KG1 (cell line): ENCODE measurements at regions not wholly inside any gene's neighbourhood (a gene's known extent, or its start where the extent isn't known, plus 50 kb on each side); places are given as distances from the start of the nearest gene placed in this dataset.

Experiments
- DNase-seq: peaks from one replicate; lab custom pipeline; 2025; lab: John Stamatoyannopoulos, UW

DNA sequence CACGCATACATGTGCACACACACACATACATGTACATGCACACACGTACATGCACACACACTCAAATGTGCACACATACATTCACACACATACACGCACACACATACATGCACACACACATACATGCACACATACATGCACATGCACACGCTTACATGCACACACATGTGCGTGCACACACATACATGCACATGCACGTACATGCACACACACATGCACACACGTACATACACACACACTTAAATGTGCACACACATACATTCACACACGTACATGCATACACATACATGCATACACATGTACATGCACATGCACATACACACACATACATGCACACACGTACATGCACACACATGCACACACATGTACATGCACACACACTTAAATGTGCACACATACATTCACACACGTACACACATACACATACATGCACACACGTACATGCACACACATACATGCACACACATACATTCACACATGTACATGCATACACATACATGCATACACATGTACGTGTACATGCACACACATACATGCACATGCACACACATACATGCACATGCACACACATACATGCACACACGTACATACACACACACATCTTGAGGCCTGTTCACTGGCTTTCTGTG lies 283.7 kb upstream of the ID2 start:
- no peak for DNase-seq

DNA sequence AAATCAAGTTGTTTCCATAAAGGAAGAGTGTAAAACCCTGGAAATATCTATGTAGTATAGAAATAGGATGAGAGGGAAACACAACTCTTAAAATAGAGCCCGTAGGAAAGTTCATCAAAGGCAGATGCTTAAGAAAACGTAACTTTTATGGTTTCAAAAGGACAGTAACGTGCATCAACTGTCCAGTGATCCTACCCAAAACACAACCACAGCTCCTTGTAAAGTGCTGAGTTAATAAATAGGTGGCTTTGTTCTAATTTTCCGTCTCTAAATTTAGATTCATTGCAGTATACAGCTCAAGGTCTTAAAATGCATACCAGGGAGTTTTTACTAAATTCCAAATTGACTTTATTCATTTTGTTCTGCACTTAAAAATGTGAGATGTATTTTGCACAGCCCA lies 282.1 kb upstream of the ID2 start:
- DNase-seq = no peak

DNA sequence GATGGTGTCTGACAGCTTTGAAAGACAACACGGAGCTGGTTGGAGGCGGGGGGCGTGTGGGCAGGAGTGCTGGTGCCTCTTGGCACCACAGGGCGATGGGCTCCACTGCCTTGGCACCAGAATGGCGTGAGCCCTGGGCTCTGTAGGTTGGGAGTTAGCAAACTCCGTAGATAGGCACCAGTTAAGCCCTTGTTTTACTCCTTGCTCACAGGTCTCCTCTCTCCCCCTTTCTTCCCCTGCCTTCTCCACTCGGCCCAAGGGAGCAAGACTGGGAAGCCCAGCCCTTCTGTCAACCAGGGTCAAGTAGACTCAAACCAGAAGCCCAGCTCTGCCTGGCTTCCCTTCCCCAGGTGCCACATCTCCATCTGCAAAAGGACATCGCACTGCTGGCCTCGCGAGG lies 281.7 kb upstream of the ID2 start:
- DNase-seq = no peak

- DNase-seq = no peak
These were observed 279.6 kb upstream of the ID2 start for GRCh38 chr2:8402222-8402621.

GRCh38 chr2:8403876-8404275 lies 278.0 kb upstream of the ID2 start:
- DNase-seq = no peak

DNA sequence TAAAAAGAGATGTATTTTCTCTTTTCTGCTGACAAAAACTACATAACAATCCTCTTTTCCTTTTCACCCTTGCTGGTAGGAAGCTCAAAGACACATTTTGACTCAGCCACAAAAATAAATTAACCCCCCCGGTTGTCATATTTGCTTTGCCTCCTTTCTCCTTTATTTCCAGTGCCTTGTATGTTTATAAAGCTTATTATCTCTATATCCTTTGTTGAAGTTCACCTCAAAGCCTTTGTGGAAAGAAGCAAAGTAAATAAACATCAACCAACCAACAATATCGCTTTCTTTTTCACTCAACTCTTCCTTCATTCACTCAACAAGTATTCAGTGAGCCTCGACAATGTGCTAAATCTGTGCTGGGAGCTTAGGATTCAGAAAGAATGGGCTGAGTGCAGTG lies 276.5 kb upstream of the ID2 start:
- DNase-seq = no peak

DNA sequence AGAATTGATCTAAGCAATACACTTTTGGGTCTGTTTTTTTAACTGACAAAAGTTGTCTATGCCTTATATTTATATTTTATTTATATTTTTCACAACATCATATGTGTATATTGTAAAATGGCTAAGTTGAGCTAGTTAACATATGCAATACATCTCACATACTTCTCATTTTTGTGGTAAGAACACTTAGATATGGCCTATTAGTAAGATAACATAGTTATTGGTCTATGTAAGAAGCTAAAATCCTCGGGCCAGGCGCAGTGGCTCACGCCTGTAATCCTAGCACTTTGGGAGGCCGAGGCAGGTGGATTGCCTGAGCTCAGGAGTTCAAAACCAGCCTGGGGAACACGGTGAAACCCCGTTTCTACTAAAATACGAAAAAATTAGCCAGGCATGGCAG lies 275.6 kb upstream of the ID2 start:
- DNase-seq = no peak

- no peak for DNase-seq
These were observed 274.5 kb upstream of the ID2 start for GRCh38 chr2:8407332-8407731.

- DNase-seq = no peak
These were observed 273.0 kb upstream of the ID2 start for GRCh38 chr2:8408560-8409460.

GRCh38 chr2:8409461-8410260 lies 272.2 kb upstream of the ID2 start:
- DNase-seq = no peak

- no peak for DNase-seq
These were observed 269.8 kb upstream of the ID2 start for GRCh38 chr2:8412082-8412481.

GRCh38 chr2:8412586-8412985 lies 269.3 kb upstream of the ID2 start:
- no peak for DNase-seq

DNA sequence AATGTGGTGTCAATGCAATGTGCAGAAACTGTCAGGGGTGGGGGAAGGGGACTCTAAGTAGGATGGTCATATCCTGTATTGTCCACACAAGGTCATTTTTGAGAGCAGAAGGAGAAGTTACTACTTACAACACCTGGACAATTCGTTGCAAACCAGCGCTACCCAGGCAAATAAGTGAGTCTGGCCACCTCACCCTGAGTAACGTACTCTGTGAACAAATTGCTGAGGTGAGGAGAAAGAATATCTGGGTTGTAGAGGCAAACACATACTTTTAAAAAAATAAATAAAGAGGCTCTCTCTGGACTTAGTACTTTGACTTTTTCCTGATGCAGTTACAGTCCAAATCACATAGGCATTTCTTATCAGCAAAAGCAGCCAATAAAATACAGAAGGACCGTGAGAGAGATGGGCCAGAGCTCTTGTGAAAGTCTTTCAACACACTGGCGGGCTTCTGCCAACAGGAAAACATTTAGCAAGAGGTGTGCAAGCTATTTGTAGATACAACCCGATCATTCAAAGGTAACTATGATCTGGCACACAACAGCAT lies 268.2 kb upstream of the ID2 start:
- no peak for DNase-seq

DNA sequence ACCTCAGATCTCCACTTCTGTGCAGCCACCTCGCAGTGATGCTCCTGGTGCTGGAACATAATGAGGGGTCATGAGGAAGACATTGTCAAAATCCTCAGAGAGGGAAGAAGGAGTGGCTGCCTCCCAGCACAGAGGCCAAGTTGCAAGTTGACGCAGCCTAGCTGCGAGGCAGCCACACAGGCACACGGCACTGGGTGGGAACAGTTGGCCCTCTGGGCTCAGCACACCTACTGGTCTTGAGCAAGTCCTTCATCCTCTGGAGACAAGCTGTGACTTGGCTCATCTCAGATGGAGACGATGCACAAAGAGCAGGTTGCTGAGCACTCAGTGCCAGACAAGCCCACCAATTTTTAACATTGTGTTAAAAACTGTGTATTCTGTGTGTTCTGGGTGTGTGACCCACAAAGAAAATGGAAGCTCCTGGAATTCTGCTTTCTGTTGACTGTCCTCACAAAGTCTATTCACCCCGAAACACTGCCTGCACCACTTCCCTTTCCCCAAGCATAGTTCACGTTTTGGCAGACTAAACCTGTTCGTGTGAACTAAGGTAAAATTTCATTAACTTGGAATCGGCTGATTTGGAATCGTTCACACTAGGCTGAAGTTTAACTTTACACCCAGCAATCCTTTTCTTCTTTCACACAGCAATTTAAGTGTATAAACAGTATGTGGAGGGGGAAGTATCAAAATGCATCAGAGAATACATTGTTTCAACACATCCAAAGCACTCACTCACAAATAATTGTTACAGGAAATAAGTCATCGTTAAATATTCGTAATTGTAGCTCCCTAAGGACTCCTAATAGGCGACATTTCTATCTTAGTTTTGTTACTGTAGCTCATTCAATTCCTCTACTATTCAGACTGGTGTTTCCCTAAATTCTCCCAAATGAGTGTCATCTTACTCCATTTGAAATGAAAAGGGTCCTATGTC lies 266.6 kb upstream of the ID2 start:
- no peak for DNase-seq

DNA sequence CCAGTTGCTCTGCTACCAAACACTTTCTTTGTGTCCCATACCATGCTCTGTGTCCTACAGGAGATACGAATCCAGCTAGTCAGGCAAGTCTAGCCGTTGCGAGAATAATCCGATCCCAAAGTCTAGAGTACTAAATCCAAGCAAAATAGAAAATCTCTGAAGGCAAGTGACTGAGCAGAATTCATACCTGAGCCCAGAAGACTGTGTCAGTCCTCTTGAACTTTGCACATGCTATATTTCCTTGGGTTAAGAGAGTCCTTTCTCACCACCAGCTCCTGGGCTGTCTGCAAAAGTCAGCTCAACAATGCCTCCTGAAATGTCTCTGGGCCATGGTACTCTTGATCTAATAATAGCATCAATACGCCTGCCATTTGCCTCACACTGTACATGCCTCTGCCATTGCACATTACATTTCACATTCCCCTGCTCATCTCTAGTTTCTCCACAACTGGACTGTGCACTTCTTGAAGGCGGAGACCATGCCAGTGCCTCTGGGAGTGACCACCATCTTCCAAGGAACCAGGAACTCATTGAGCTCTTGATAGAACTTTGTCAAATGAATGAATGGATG lies 265.8 kb upstream of the ID2 start:
- DNase-seq = no peak

DNA sequence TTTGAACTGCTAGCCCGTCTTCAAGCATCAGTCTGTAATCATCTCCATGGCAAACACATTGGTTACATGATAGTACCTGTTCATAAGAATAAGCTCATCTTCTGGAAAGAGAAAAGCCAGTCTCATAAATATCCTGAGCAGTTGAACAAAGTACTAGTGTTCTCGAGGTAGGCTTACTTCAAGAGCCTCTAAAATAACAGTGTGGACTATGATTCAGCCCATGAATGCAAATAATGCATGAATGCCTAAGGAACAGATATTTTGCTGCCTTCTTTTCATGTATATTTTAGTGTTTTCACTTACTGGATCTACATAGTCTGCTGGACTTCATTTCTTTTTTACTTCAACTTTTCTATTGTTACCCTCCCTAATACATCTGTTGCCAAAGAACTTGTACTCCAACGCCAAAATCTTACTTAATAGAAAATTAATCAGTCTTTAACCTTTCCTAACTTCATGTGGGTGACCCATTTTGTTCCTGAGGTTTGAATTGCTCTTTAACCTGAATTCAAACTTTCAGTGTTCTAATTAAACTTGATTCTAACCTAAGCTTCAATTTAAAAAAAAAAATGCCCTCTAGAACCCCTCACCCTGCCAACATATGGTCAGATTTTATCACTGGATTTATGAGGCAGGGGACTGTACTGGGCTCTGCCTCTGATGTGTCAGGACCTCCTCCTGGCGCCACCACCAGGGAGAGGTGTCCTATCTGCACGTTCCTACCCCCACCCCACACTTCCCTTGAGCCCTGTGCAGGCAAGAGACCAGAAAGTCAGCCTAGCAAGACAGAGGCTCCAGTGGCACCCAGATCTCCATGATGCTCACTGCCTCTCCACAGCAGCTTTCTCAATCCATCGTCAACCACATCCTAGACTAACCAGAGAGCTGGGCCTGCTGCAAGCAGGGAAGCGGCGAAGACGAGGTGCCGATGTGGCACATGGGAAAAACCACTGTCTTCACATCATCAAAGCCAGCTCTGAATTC lies 264.7 kb upstream of the ID2 start:
- DNase-seq = no peak

DNA sequence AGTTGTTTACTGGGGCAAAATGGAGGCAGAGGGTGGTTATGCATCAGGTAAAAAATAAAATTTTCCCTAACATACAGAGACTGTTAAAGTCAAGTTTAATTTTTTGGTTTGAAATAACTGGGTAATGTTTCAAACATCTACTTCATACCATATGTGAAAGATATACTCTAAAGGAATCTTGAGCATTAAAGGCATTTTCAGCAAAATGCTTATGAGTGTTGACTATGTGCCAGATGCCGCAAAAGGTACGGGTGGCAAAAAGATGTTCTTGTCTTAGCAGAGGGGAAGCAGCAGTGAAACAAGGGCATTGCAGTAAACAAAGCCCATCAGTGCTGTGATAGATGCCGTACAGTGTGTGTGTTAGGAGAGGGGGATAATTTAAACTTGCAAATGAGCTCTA lies 263.1 kb upstream of the ID2 start:
- no peak for DNase-seq

DNA sequence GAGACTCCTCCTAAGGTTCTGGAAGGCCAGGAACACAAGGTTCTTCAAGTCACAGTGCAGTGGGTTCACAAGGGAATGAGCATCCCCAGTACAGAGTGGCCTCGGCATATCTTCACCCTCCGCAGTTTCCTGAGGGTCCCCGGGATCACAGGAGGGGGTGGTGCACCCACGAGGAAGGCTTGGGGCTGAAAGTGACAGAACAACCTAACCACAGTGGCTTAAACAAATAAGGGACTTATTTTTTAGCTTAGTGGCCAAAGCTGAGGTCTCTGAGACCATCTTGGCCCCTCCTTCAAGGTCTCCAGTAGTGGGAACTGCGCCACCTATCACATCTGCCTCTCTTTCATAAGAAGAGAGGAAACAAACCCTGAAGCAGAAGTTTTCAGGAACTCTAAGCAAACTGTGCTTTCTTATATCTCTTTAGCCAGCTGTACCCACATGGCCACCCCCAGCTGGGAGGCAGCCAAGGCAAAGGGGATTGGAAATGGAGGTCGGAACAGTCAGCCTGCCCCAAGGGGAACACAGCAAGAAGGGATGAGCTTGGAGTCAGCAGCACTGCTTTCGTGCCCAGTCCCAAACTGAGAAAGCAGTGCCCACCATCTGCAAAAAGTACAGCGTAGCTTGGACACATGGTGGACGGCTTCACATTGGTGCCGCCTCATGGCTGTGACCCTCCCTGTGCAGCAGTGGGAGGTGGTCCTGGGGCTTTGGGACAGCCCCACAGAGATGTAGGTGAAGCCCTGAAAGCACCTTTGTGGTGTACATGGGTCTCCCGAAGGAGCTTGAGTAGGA lies 260.0 kb upstream of the ID2 start:
- DNase-seq = no peak

GRCh38 chr2:8422450-8422800 lies 259.4 kb upstream of the ID2 start:
- no peak for DNase-seq
